ENCODE measurements at regions not wholly inside any gene's neighbourhood (a gene's known extent, or its start where the extent isn't known, plus 50 kb on each side); places are given as distances from the start of the nearest gene placed in this dataset.

GRCh38 chr1:56148326-56149193 is 430.8 kb downstream of the PLPP3 start:
- Histone ChIP-seq H3K79me2 (ENCODE audit: control insufficient read depth in 1 of 2, insufficient read depth in 2 of 2, low read length in 2 of 2) (no peaks in the 10 kb centered on the region), H3K79me1 (ENCODE audit: low read depth, low read length) (no peaks in the 10 kb centered on the region), H3K4ac (replicated peaks; ENCODE audit: insufficient read length, low read depth, low read length) (no peak overlapping the region), H3K27me3 (replicated peaks in 1 of 4; ENCODE audit: control insufficient read depth in 3 of 4, extremely low read depth in 1 of 4, insufficient read depth in 3 of 4, low read length in 3 of 4) (peaks cover 0 to 2% (median 0%) of the 10 kb centered on the region in 4 experiments; a peak in 2 of 7 replicates), H2AK5ac (ENCODE audit: low read depth, low read length) (no peak overlapping the region), H2BK120ac (replicated peaks; ENCODE audit: low read depth, low read length) (no peak overlapping the region), H3K9me3 (ENCODE audit: insufficient read depth in 2 of 2, low read depth in 1 of 2, low read length in 1 of 2) (no peaks in the 10 kb centered on the region), H2BK5ac (ENCODE audit: low read depth, low read length) (no peak overlapping the region), H3K18ac (ENCODE audit: extremely low read depth, low read length) (no peak overlapping the region), H3K56ac (replicated peaks; ENCODE audit: insufficient read length, low read depth, low read length) (no peak overlapping the region), H3K9ac (replicated peaks in 1 of 4; ENCODE audit: extremely low read depth in 1 of 4, low read depth in 3 of 4, low read length in 3 of 4) (no peak overlapping the region), H4K20me1 (replicated peaks in 1 of 2; ENCODE audit: control insufficient read depth in 1 of 2, insufficient read depth in 2 of 2, low read length in 2 of 2) (no peaks in the 10 kb centered on the region), H2BK15ac (ENCODE audit: low read length) (no peak overlapping the region), H3K4me2 (ENCODE audit: insufficient read depth in 1 of 2, low read depth in 2 of 2, low read length in 2 of 2) (no peak overlapping the region), H2BK12ac (ENCODE audit: low read depth, low read length) (no peak overlapping the region), H3K4me1 (replicated peaks in 1 of 4; ENCODE audit: control insufficient read depth in 3 of 4, insufficient read depth in 4 of 4, low read length in 3 of 4) (no peaks in the 10 kb centered on the region), H4K5ac (ENCODE audit: insufficient read length, low read depth, low read length) (no peak overlapping the region), H3K23me2 (ENCODE audit: low read depth, low read length) (no peaks in the 10 kb centered on the region), H3K4me3 (ENCODE audit: extremely low read depth in 1 of 4, insufficient read depth in 2 of 4, low read depth in 3 of 4, low read length in 4 of 4) (no peak overlapping the region), H4K91ac (replicated peaks; ENCODE audit: insufficient read length, low read length) (no peak overlapping the region), H3K36me3 (ENCODE audit: control insufficient read depth in 2 of 4, insufficient read depth in 4 of 4, low read length in 3 of 4) (no peaks in the 10 kb centered on the region), H4K8ac (ENCODE audit: extremely low read depth, insufficient read depth, low read length) (no peak overlapping the region), H2BK20ac (ENCODE audit: low read length) (no peak overlapping the region), H2AFZ (ENCODE audit: low read length) (no peak overlapping the region), H3K27ac (ENCODE audit: low read depth, low read length) (no peak overlapping the region), H3K23ac (ENCODE audit: insufficient read length) (no peak overlapping the region), H3K14ac (ENCODE audit: insufficient read length) (no peak overlapping the region)
- ChIA-PET CTCF (ENCODE audit: partially characterized antibody) (interaction anchor here (1.0 to 1.6 kb wide), 2 partner anchors 13 to 362 kb away, joined by 3 read pairs; no protein-coding TSS in a partner anchor), POLR2A (ENCODE audit: partially characterized antibody) (no interaction called here)
- FAIRE-seq (no peak), DNase-seq (ENCODE audit: low read depth in 1 of 2, low spot score in 2 of 2) (no peak)
- TF ChIP-seq RXRA (IDR thresholded peaks at IDR 0.05; ENCODE audit: insufficient read depth, low read depth, low read length) (no peak), SIRT6 (IDR thresholded peaks at IDR 0.05; ENCODE audit: low read length) (no peak), RAD21 (IDR thresholded peaks at IDR 0.05 in 1 of 2, conservative IDR thresholded peaks at IDR 0.05 in 1 of 2; ENCODE audit: low read depth in 2 of 2, low read length in 2 of 2) (peak; percentile 19 to 44; a peak in 3 of 4 replicates), SIN3A (conservative IDR thresholded peaks at IDR 0.05 in 1 of 2, IDR thresholded peaks at IDR 0.05 in 1 of 2; ENCODE audit: low read depth in 1 of 2, low read length in 2 of 2) (no peak)
- TF ChIP-seq, protein P1, sequence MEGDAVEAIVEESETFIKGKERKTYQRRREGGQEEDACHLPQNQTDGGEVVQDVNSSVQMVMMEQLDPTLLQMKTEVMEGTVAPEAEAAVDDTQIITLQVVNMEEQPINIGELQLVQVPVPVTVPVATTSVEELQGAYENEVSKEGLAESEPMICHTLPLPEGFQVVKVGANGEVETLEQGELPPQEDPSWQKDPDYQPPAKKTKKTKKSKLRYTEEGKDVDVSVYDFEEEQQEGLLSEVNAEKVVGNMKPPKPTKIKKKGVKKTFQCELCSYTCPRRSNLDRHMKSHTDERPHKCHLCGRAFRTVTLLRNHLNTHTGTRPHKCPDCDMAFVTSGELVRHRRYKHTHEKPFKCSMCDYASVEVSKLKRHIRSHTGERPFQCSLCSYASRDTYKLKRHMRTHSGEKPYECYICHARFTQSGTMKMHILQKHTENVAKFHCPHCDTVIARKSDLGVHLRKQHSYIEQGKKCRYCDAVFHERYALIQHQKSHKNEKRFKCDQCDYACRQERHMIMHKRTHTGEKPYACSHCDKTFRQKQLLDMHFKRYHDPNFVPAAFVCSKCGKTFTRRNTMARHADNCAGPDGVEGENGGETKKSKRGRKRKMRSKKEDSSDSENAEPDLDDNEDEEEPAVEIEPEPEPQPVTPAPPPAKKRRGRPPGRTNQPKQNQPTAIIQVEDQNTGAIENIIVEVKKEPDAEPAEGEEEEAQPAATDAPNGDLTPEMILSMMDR (IDR thresholded peaks at IDR 0.05; ENCODE audit: control extremely low read depth in 1 of 3, insufficient read depth in 1 of 3, low read depth in 1 of 3, low read length in 3 of 3): peak in 2 of 3 experiments; percentile 22; a peak in 2 of 4 replicates
- 87% methylated on average over 6 of the region's 6 CpGs; no CpG with 5 or more reads in 1 of the 2 experiments for WGBS, 2 experiments (ENCODE audit: extremely low coverage in 1 of 2, insufficient coverage in 1 of 2, insufficient read length in 1 of 2, insufficient replicate concordance in 2 of 2, low coverage in 1 of 2, low lambda C conversion rate in 2 of 2, missing lambda C conversion rate in 1 of 2)
